Lower leg skin (tissue), 4 donors: ENCODE measurements at regions not wholly inside any gene's neighbourhood (a gene's known extent, or its start where the extent isn't known, plus 50 kb on each side); places are given as distances from the start of the nearest gene placed in this dataset.

Experiments used
- DNase-seq, 2 donors: peaks; one replicate each; pipeline ENCODE4 v3.0.0-alpha.2; 2019; ENCODE audit warnings: low spot score in 2 of 2
- H3K4me3 ChIP-seq: fragments of 200-600 bp; sonication (generic); 2 replicates; pipeline ENCODE4 v1.5.1; 2017; ENCODE audit warnings: mild to moderate bottlenecking, low read depth; ENCODE audit not compliant: poor library complexity, severe bottlenecking
- POLR2A ChIP-seq, 2 donors: fragments of 450-650 bp; IDR thresholded peaks; one replicate each; pipeline ENCODE4 v1.6.1; 2016 to 2017; ENCODE audit warnings: antibody characterized with exemption in 2 of 2, mild to moderate bottlenecking in 1 of 2, moderate library complexity in 1 of 2
- WGBS, 2 donors: methylation state at CpG; one replicate each; pipeline ENCODE4 v1.1.5; 2018; 5-methylcytosine and 5-hydroxymethylcytosine counted together
- intact Hi-C: fragments of 100-400 bp; cut with DNase I; formaldehyde crosslinking; loops from one replicate; pipeline ENCODE4 v1.15.0; 2023; ENCODE audit warnings: low total_unique reads
- TF ChIP-seq, protein P1 (sequence below), 3 donors: fragments of 450-650 bp; IDR thresholded peaks; one replicate each; pipeline ENCODE4 v1.5.1; 2016; ENCODE audit warnings: antibody characterized with exemption in 3 of 3, mild to moderate bottlenecking in 3 of 3, moderate library complexity in 2 of 3

- no peak for DNase-seq
- H3K4me3 ChIP-seq = no peak overlapping the region
- 63 to 71% methylated on average over 5 of the region's 5 CpGs for WGBS, 2 donors
- TF ChIP-seq, protein P1, sequence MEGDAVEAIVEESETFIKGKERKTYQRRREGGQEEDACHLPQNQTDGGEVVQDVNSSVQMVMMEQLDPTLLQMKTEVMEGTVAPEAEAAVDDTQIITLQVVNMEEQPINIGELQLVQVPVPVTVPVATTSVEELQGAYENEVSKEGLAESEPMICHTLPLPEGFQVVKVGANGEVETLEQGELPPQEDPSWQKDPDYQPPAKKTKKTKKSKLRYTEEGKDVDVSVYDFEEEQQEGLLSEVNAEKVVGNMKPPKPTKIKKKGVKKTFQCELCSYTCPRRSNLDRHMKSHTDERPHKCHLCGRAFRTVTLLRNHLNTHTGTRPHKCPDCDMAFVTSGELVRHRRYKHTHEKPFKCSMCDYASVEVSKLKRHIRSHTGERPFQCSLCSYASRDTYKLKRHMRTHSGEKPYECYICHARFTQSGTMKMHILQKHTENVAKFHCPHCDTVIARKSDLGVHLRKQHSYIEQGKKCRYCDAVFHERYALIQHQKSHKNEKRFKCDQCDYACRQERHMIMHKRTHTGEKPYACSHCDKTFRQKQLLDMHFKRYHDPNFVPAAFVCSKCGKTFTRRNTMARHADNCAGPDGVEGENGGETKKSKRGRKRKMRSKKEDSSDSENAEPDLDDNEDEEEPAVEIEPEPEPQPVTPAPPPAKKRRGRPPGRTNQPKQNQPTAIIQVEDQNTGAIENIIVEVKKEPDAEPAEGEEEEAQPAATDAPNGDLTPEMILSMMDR (IDR thresholded peaks at IDR 0.05) = no peak
- TF ChIP-seq POLR2A (IDR thresholded peaks at IDR 0.05) = no peak
- intact Hi-C loops = no loop called here
These were observed 542.6 kb upstream of the KLHL29 start for GRCh38 chr2:22842205-22842869.

DNA sequence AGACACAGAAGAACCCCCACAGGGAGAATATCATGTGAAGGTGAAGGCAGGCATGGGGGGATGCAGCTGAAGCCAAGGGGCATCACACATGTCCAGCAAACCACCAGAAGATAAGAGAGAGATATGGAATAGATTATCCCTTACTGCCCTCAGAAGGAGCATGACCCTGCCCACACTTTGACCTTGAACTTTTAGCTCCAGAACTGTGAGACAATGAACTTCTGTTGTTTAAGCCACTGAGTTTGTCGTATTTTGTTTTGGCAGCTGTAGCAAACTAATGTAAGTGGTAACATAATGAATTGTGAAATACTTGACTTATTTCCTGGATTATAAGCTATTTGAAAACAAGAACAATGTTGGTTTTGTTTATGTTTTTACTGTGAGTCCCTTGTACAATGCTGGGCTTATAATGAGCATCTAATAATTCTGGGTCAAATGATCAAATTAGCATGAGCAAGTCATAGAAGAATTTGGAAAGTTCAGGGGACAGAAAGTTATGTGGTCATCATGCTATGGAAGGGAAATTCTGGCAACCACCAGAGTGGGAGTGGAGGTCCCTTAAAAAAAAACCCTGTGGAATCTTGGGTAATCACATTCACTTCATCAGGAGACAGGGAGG, 541.0 kb upstream of the KLHL29 start:
- intact Hi-C loops = no loop called here
- H3K4me3 ChIP-seq = no peak overlapping the region
- 40 to 50% methylated on average over 1 of the region's 1 CpG for WGBS, 2 donors
- DNase-seq = no peak
- TF ChIP-seq POLR2A (IDR thresholded peaks at IDR 0.05) = no peak
- TF ChIP-seq, protein P1 (IDR thresholded peaks at IDR 0.05) = no peak

- no peak for TF ChIP-seq POLR2A (IDR thresholded peaks at IDR 0.05)
- TF ChIP-seq, protein P1 (IDR thresholded peaks at IDR 0.05) = no peak
- WGBS, 2 donors = 83 to 91% methylated on average over 7 of the region's 7 CpGs
- no peak overlapping the region for H3K4me3 ChIP-seq
- DNase-seq = no peak
- intact Hi-C loops = no loop called here
These were observed 534.7 kb upstream of the KLHL29 start for GRCh38 chr2:22850310-22850709.

- no peak for DNase-seq
- no peak overlapping the region for H3K4me3 ChIP-seq
- intact Hi-C loops = no loop called here
- 83 to 87% methylated on average over 3 of the region's 3 CpGs for WGBS, 2 donors
- no peak for TF ChIP-seq POLR2A (IDR thresholded peaks at IDR 0.05)
- TF ChIP-seq, protein P1 (IDR thresholded peaks at IDR 0.05) = no peak
These were observed 530.4 kb upstream of the KLHL29 start for GRCh38 chr2:22854588-22854987.

GRCh38 chr2:22855081-22855480, 529.9 kb upstream of the KLHL29 start:
- no peak for DNase-seq
- TF ChIP-seq POLR2A (IDR thresholded peaks at IDR 0.05) = no peak
- TF ChIP-seq, protein P1 (IDR thresholded peaks at IDR 0.05) = no peak
- intact Hi-C loops = no loop called here
- H3K4me3 ChIP-seq = no peak overlapping the region
- WGBS, 2 donors = 86 to 97% methylated on average over 3 of the region's 3 CpGs
